ENCODE measurements at regions not wholly inside any gene's neighbourhood (a gene's known extent, or its start where the extent isn't known, plus 50 kb on each side); places are given as distances from the start of the nearest gene placed in this dataset.

DNA sequence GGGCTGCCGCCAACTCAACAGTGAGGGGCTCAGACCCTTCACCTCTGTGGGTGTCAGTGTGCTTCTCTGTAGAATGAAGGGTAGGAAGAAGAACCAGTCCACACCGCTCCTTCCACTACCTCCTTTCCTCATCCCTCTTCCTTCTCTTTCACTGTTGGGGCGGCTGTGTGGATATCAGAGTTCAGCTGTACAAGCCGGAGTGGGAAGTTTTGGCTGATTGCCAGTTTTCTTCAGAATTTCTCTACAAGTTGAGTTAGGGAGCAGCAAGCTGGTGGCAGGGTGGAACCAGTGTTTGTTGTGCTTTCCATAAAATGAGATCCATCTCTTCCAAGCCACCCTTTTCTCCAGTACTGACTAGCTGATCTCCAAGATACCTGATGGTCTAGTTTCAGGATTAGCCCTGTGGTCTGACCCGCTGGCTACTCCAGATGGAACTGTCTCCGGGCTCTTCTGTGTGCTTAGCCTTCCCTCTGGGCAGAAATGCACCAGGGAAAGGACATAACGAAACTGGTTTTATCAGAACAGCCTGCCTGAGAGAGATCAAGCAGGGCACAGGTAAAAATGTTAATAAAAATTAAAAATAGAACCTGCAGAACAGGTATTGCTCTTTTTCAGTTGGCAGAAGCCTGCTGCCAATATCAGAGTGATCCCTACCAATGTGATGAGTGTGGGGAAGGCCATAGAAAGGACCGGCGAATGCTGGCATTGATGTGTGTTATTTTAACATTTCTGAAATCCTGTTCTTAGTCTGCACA, 169.9 kb upstream of the TSC22D2 start:
- Histone ChIP-seq H3K4me3 (ENCODE audit: low read depth, low read length) (no peak overlapping the region), H3K36me3 (ENCODE audit: control insufficient read depth, insufficient read depth, low read length) (no peaks in the 10 kb centered on the region), H3K27me3 (ENCODE audit: control insufficient read depth, insufficient read depth, low read length) (no peaks in the 10 kb centered on the region)
- DNase-seq (ENCODE audit: low read depth), result no peak
- POLR2A ChIA-PET, result no interaction called here
- TF ChIP-seq, protein P1, sequence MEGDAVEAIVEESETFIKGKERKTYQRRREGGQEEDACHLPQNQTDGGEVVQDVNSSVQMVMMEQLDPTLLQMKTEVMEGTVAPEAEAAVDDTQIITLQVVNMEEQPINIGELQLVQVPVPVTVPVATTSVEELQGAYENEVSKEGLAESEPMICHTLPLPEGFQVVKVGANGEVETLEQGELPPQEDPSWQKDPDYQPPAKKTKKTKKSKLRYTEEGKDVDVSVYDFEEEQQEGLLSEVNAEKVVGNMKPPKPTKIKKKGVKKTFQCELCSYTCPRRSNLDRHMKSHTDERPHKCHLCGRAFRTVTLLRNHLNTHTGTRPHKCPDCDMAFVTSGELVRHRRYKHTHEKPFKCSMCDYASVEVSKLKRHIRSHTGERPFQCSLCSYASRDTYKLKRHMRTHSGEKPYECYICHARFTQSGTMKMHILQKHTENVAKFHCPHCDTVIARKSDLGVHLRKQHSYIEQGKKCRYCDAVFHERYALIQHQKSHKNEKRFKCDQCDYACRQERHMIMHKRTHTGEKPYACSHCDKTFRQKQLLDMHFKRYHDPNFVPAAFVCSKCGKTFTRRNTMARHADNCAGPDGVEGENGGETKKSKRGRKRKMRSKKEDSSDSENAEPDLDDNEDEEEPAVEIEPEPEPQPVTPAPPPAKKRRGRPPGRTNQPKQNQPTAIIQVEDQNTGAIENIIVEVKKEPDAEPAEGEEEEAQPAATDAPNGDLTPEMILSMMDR (IDR thresholded peaks at IDR 0.05; ENCODE audit: insufficient read depth, low read depth, low read length), result no peak
- CTCF ChIA-PET, result interaction anchor here (0.7 to 5.1 kb wide), 10 partner anchors 8 to 258 kb away, joined by 3 to 23 read pairs (median 6); partner anchors contain the start of gene TSC22D2

DNA sequence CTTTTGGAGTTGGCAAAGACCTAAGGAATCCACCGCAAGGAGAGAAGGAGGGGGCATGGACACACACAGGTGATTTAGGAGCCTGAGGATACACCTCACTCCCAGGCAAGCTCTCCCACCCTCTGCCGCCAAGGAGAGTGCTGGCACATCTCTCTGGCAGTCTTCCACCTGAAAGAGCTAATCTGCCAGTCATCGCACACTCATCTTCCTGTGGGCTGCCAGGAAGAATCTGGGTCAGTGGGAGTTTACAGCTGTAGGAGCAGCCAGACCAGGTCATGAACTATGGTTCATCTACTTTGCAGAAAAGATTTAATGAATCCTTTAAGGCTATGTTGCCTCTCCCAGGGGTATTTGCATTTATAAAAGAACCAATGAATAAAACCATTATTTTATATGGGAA, 170.6 kb upstream of the TSC22D2 start:
- ChIA-PET POLR2A (no interaction called here), CTCF (interaction anchor here (1.0 to 5.1 kb wide), 4 partner anchors 59 to 258 kb away, joined by 4 to 23 read pairs (median 6); partner anchors contain the start of gene TSC22D2)
- TF ChIP-seq, protein P1 (IDR thresholded peaks at IDR 0.05; ENCODE audit: insufficient read depth, low read depth, low read length), result no peak
- Histone ChIP-seq H3K4me3 (ENCODE audit: low read depth, low read length) (no peak overlapping the region), H3K36me3 (ENCODE audit: control insufficient read depth, insufficient read depth, low read length) (no peaks in the 10 kb centered on the region), H3K27me3 (ENCODE audit: control insufficient read depth, insufficient read depth, low read length) (no peaks in the 10 kb centered on the region)
- DNase-seq (ENCODE audit: low read depth), result no peak

- H3K4me3 ChIP-seq (ENCODE audit: low read depth, low read length), result no peak overlapping the region
These were observed 171.6 kb upstream of the TSC22D2 start for GRCh38 chr3:150236316-150237082.

DNA sequence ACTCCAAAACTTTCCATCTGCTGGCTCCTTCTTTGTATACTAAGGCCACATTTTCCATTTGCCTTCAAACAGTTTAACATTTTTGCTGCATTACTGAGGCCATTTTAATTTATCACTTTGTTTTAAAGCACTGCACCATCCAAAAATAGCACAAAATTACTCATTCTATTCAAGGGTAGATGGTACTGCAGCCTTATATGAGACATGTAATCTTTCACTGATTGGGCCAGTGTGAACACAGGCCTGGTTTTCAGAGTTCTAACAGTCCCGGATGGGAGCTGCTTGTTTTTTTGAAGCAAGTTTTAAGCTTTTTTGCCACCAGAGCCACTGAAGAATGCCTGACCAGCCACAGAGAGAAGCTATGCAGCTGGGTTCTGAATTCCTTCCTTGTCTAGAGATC, 172.3 kb upstream of the TSC22D2 start:
- no peaks in the 10 kb centered on the region for H3K36me3 ChIP-seq (ENCODE audit: control insufficient read depth, insufficient read depth, low read length)
- ChIA-PET CTCF (interaction anchor here (1.4 to 2.0 kb wide), 2 partner anchors 33 to 260 kb away, joined by 3 to 8 read pairs; no protein-coding TSS in a partner anchor), POLR2A (no interaction called here)
- TF ChIP-seq, protein P1 (IDR thresholded peaks at IDR 0.05; ENCODE audit: insufficient read depth, low read depth, low read length), result no peak
- H3K4me3 ChIP-seq (ENCODE audit: low read depth, low read length), result no peak overlapping the region
- no peaks in the 10 kb centered on the region for H3K27me3 ChIP-seq (ENCODE audit: control insufficient read depth, insufficient read depth, low read length)
- DNase-seq (ENCODE audit: low read depth), result peak; percentile 79

More at GRCh38 chr3:150236316-150237082, 171.6 kb upstream of the TSC22D2 start:
- no peak for DNase-seq (ENCODE audit: low read depth)
- ChIA-PET CTCF (interaction anchor here (1.4 to 2.0 kb wide), 3 partner anchors 32 to 259 kb away, joined by 3 to 8 read pairs (median 4); no protein-coding TSS in a partner anchor), POLR2A (interaction anchor here (0.6 kb wide), 1 partner anchor 57 kb away, joined by 3 read pairs; no protein-coding TSS in a partner anchor)
- TF ChIP-seq, protein P1 (IDR thresholded peaks at IDR 0.05; ENCODE audit: insufficient read depth, low read depth, low read length), result no peak
- Histone ChIP-seq H3K36me3 (ENCODE audit: control insufficient read depth, insufficient read depth, low read length) (no peaks in the 10 kb centered on the region), H3K27me3 (ENCODE audit: control insufficient read depth, insufficient read depth, low read length) (no peaks in the 10 kb centered on the region)

DNA sequence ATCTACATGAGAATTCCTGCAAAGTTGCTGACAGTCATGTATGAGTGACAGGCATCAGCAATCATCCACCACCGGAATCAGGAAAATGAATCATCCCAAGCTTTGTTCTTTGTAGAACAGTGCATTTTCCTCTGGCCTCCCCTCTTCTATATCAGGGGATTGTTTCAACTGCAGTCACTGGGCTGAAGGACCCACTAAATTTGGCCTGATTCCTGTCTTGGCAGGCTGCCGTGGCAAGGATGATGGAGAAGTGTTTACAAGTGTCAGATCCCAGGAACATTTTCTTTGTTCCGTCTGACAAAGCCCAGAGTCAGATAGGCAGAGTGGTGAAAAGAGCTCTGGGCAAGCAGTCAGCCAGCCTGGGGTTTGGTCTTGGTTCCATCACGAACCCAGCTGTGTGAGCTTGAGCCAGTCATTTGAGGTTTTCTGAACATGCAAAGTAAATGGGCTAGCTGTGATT, 175.1 kb upstream of the TSC22D2 start:
- ChIA-PET POLR2A (no interaction called here), CTCF (interaction anchor here (0.8 to 1.3 kb wide), 3 partner anchors 12 to 266 kb away, joined by 3 to 5 read pairs (median 4); no protein-coding TSS in a partner anchor)
- TF ChIP-seq, protein P1 (IDR thresholded peaks at IDR 0.05; ENCODE audit: insufficient read depth, low read depth, low read length), result no peak
- H3K27me3 ChIP-seq (ENCODE audit: control insufficient read depth, insufficient read depth, low read length), result no peaks in the 10 kb centered on the region
- H3K36me3 ChIP-seq (ENCODE audit: control insufficient read depth, insufficient read depth, low read length), result no peaks in the 10 kb centered on the region
- H3K4me3 ChIP-seq (ENCODE audit: low read depth, low read length), result no peak overlapping the region
- no peak for DNase-seq (ENCODE audit: low read depth)
